ENCODE measurements at regions not wholly inside any gene's neighbourhood (a gene's known extent, or its start where the extent isn't known, plus 50 kb on each side); places are given as distances from the start of the nearest gene placed in this dataset.

GRCh38 chr5:23840083-23840482 is 332.7 kb downstream of the PRDM9 start:
- no peak for DNase-seq (ENCODE audit: extremely low spot score, unreplicated experiment)
- no peaks in the 10 kb centered on the region for H3K36me3 Mint-ChIP-seq (ENCODE audit: unreplicated experiment)
- no peak overlapping the region for H3K27ac Mint-ChIP-seq (ENCODE audit: unreplicated experiment)
- peaks cover 23% of the 10 kb centered on the region for H3K9me3 Mint-ChIP-seq (ENCODE audit: unreplicated experiment)
- TF ChIP-seq, protein P1, sequence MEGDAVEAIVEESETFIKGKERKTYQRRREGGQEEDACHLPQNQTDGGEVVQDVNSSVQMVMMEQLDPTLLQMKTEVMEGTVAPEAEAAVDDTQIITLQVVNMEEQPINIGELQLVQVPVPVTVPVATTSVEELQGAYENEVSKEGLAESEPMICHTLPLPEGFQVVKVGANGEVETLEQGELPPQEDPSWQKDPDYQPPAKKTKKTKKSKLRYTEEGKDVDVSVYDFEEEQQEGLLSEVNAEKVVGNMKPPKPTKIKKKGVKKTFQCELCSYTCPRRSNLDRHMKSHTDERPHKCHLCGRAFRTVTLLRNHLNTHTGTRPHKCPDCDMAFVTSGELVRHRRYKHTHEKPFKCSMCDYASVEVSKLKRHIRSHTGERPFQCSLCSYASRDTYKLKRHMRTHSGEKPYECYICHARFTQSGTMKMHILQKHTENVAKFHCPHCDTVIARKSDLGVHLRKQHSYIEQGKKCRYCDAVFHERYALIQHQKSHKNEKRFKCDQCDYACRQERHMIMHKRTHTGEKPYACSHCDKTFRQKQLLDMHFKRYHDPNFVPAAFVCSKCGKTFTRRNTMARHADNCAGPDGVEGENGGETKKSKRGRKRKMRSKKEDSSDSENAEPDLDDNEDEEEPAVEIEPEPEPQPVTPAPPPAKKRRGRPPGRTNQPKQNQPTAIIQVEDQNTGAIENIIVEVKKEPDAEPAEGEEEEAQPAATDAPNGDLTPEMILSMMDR (IDR thresholded peaks at IDR 0.05): peak; percentile 20
- no peak overlapping the region for H3K4me3 Mint-ChIP-seq (ENCODE audit: unreplicated experiment)
- H3K27me3 Mint-ChIP-seq (ENCODE audit: unreplicated experiment): no peaks in the 10 kb centered on the region
- no peaks in the 10 kb centered on the region for H3K4me1 Mint-ChIP-seq (ENCODE audit: unreplicated experiment)

GRCh38 chr5:23864786-23865185 is 357.4 kb downstream of the PRDM9 start:
- Mint-ChIP-seq H3K36me3 (ENCODE audit: unreplicated experiment) (no peaks in the 10 kb centered on the region), H3K27ac (ENCODE audit: unreplicated experiment) (no peak overlapping the region), H3K4me1 (ENCODE audit: unreplicated experiment) (no peaks in the 10 kb centered on the region), H3K4me3 (ENCODE audit: unreplicated experiment) (no peak overlapping the region), H3K27me3 (ENCODE audit: unreplicated experiment) (no peaks in the 10 kb centered on the region), H3K9me3 (ENCODE audit: unreplicated experiment) (no peaks in the 10 kb centered on the region)
- no peak for DNase-seq (ENCODE audit: extremely low spot score, unreplicated experiment)
- TF ChIP-seq, protein P1 (IDR thresholded peaks at IDR 0.05): no peak

DNA sequence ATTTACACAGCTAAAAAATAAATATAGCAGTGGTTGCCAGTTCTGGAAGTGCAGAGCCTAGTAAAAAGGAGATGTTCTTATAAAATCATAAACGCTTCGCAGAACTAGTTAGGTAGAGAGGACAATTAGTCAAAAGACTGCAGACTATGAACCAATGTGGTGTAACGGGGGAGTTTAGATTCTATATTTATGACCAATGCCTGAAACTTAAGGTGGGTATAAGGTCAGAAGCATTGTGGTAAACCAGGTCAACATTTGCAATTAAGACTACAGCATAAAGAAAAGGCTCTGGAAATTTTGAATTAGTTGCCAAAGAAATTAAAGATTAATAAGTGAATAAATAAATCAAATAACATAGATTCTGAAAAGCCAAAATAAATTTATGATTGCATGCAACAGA is 370.4 kb downstream of the PRDM9 start:
- no peaks in the 10 kb centered on the region for H3K27me3 Mint-ChIP-seq (ENCODE audit: unreplicated experiment)
- no peaks in the 10 kb centered on the region for H3K9me3 Mint-ChIP-seq (ENCODE audit: unreplicated experiment)
- H3K4me3 Mint-ChIP-seq (ENCODE audit: unreplicated experiment): no peak overlapping the region
- H3K4me1 Mint-ChIP-seq (ENCODE audit: unreplicated experiment): no peaks in the 10 kb centered on the region
- no peaks in the 10 kb centered on the region for H3K36me3 Mint-ChIP-seq (ENCODE audit: unreplicated experiment)
- no peak overlapping the region for H3K27ac Mint-ChIP-seq (ENCODE audit: unreplicated experiment)
- TF ChIP-seq, protein P1 (IDR thresholded peaks at IDR 0.05): no peak
- no peak for DNase-seq (ENCODE audit: extremely low spot score, unreplicated experiment)

DNA sequence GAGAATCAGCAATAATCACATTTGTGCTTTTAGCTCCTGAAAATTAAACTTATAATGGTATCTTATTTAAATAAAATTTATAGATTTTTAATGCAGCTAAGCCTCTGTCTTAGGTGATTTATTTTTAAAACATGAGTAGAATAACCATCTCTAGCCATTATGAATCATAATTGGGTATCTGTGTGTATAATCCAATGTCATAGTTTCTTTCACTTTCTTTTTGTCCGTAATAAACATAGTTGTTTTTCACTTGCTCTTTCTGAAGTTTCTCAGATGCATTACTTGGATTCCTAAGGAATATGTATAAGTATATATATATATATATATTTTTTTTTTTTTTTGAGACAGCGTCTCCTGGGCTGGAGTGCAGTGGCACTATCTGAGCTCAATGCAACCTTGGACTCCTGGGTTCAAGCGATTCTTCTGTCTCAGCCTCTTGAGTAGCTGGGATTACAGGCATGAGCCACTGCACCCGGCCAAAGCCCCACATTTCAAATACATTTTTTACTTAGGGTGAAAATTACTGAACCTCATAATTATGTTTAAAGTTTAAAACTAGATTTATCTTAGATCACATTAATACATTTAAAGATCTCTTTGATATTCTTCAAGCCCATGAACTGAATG is 377.1 kb downstream of the PRDM9 start:
- Mint-ChIP-seq H3K36me3 (ENCODE audit: unreplicated experiment) (no peaks in the 10 kb centered on the region), H3K4me1 (ENCODE audit: unreplicated experiment) (no peaks in the 10 kb centered on the region), H3K9me3 (ENCODE audit: unreplicated experiment) (peaks cover 5% of the 10 kb centered on the region), H3K4me3 (ENCODE audit: unreplicated experiment) (no peak overlapping the region), H3K27me3 (ENCODE audit: unreplicated experiment) (no peaks in the 10 kb centered on the region), H3K27ac (ENCODE audit: unreplicated experiment) (no peak overlapping the region)
- DNase-seq (ENCODE audit: extremely low spot score, unreplicated experiment): no peak
- TF ChIP-seq, protein P1 (IDR thresholded peaks at IDR 0.05): no peak

DNA sequence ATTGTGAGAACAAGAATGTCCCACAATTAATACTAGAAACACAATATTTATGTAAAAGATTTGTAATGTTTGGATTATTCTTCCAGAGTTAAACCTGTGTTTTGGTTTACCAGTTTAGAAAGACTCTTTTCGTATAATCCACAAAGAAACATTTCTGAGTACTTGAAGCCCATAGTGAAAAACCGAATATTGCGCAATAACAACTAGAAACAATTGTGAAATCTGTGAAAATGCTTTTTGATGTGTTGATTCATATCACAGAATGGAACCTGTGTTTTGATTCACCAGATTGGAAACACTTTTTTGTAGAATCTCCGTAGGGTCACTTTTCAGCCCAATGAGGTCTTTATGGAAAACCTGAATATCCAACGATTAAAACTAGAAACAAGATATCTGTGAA is 386.2 kb downstream of the PRDM9 start:
- DNase-seq (ENCODE audit: extremely low spot score, unreplicated experiment): no peak
- no peaks in the 10 kb centered on the region for H3K27me3 Mint-ChIP-seq (ENCODE audit: unreplicated experiment)
- H3K36me3 Mint-ChIP-seq (ENCODE audit: unreplicated experiment): no peaks in the 10 kb centered on the region
- no peaks in the 10 kb centered on the region for H3K4me1 Mint-ChIP-seq (ENCODE audit: unreplicated experiment)
- H3K4me3 Mint-ChIP-seq (ENCODE audit: unreplicated experiment): no peak overlapping the region
- no peak overlapping the region for H3K27ac Mint-ChIP-seq (ENCODE audit: unreplicated experiment)
- peaks cover 6% of the 10 kb centered on the region for H3K9me3 Mint-ChIP-seq (ENCODE audit: unreplicated experiment)
- TF ChIP-seq, protein P1 (IDR thresholded peaks at IDR 0.05): no peak

Measured in osteocyte (in vitro differentiated cells).